ENCODE measurements at regions not wholly inside any gene's neighbourhood (a gene's known extent, or its start where the extent isn't known, plus 50 kb on each side); places are given as distances from the start of the nearest gene placed in this dataset.

- no peaks in the 10 kb centered on the region; the same call in 1 of the 2 replicates for H3K9me3 ChIP-seq (ENCODE audit: control insufficient read depth, insufficient read depth, low read length)
- DNase-seq (no peak), ATAC-seq (ENCODE audit: low read depth) (no peak)
- no peak overlapping the region for H3K4me3 ChIP-seq (ENCODE audit: insufficient read depth, low read depth, low read length)
- H3K9me1 ChIP-seq (ENCODE audit: insufficient read depth, low read length), result no peaks in the 10 kb centered on the region
- no peak overlapping the region for H4K91ac ChIP-seq (ENCODE audit: insufficient read depth, low read depth, low read length)
- no peak overlapping the region for H3K27ac ChIP-seq (ENCODE audit: insufficient read depth, low read length)
- intact Hi-C loops (cut with micrococcal nuclease), result no loop called here
- no peaks in the 10 kb centered on the region for H3K36me3 ChIP-seq (ENCODE audit: control insufficient read depth, insufficient read depth, low read length)
- H4K8ac ChIP-seq (ENCODE audit: low read depth in 2 of 2, low read length in 2 of 2), result no peak overlapping the region
- H2AFZ ChIP-seq (replicated peaks; ENCODE audit: low read length, poor library complexity), result no peak overlapping the region
- no peaks in the 10 kb centered on the region for H3K79me1 ChIP-seq (ENCODE audit: low read depth in 1 of 2, low read length in 2 of 2)
- H3K9ac ChIP-seq (ENCODE audit: low read depth, low read length), result no peak overlapping the region
- in situ Hi-C loops (cut with MboI; ENCODE audit: low sequenced_read_pairs), result no loop called here
- dilution Hi-C loops (cut with HindIII; ENCODE audit: low sequenced_read_pairs, unreplicated experiment), result no loop called here
- POLR2A ChIA-PET (ENCODE audit: unreplicated experiment), result interaction anchor here (0.6 kb wide), 1 partner anchor 332 kb away, joined by 14 read pairs; no protein-coding TSS in a partner anchor
- H4K5ac ChIP-seq (ENCODE audit: low read depth, low read length), result no peak overlapping the region
- WGBS, 2 experiments (ENCODE audit: extremely low coverage in 2 of 2, insufficient read length in 1 of 2), result 90% methylated on average over 2 of the region's 5 CpGs; no CpG with 5 or more reads in 1 of the 2 experiments
- no peaks in the 10 kb centered on the region for H4K20me1 ChIP-seq (ENCODE audit: insufficient read depth, low read length)
- no peak overlapping the region for H2BK20ac ChIP-seq (ENCODE audit: low read depth, low read length)
- peaks cover 9% of the 10 kb centered on the region; the same call in 1 of the 2 replicates for H3K27me3 ChIP-seq (ENCODE audit: control insufficient read depth, insufficient read depth, low read length)
- no peaks in the 10 kb centered on the region for H3K4me1 ChIP-seq (ENCODE audit: control insufficient read depth, insufficient read depth, low read length)
- CTCF ChIA-PET, result no interaction called here
- no peak overlapping the region for H2BK120ac ChIP-seq (ENCODE audit: low read depth, low read length)
- H3K23ac ChIP-seq (ENCODE audit: low read depth, low read length), result no peak overlapping the region
- no peak overlapping the region for H2BK5ac ChIP-seq (ENCODE audit: low read depth, low read length, poor library complexity, severe bottlenecking)
- H3K18ac ChIP-seq (ENCODE audit: low read depth, low read length), result no peak overlapping the region
- H2AK9ac ChIP-seq (replicated peaks; ENCODE audit: low read depth, low read length, poor library complexity), result no peak overlapping the region
- no peak overlapping the region for H3K4me2 ChIP-seq (ENCODE audit: low read depth, low read length)
- no TSS peak for BruUV-seq (replicated peaks)
- H2AK5ac ChIP-seq (ENCODE audit: low read depth, low read length), result no peak overlapping the region
- no peak overlapping the region for H3K56ac ChIP-seq (ENCODE audit: extremely low read depth, insufficient read depth, low read length)
- no peak overlapping the region for H3K4ac ChIP-seq (ENCODE audit: low read depth, low read length)
- no peak overlapping the region for H3K14ac ChIP-seq (replicated peaks; ENCODE audit: low read depth, low read length)
- H2BK15ac ChIP-seq (ENCODE audit: low read depth, low read length), result no peak overlapping the region
- TF ChIP-seq CHD1 (IDR thresholded peaks at IDR 0.05; ENCODE audit: low read depth, low read length) (no peak), RCOR1 (IDR thresholded peaks at IDR 0.05; ENCODE audit: insufficient replicate concordance, low read length) (no peak), POLR2A (IDR thresholded peaks at IDR 0.05; ENCODE audit: low read depth, low read length) (no peak), ELK1 (IDR thresholded peaks at IDR 0.05; ENCODE audit: borderline replicate concordance, low read depth, low read length) (no peak), MAZ (IDR thresholded peaks at IDR 0.05; ENCODE audit: borderline replicate concordance, low read depth, low read length) (no peak)
- TF ChIP-seq, protein P1, sequence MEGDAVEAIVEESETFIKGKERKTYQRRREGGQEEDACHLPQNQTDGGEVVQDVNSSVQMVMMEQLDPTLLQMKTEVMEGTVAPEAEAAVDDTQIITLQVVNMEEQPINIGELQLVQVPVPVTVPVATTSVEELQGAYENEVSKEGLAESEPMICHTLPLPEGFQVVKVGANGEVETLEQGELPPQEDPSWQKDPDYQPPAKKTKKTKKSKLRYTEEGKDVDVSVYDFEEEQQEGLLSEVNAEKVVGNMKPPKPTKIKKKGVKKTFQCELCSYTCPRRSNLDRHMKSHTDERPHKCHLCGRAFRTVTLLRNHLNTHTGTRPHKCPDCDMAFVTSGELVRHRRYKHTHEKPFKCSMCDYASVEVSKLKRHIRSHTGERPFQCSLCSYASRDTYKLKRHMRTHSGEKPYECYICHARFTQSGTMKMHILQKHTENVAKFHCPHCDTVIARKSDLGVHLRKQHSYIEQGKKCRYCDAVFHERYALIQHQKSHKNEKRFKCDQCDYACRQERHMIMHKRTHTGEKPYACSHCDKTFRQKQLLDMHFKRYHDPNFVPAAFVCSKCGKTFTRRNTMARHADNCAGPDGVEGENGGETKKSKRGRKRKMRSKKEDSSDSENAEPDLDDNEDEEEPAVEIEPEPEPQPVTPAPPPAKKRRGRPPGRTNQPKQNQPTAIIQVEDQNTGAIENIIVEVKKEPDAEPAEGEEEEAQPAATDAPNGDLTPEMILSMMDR (conservative IDR thresholded peaks at IDR 0.05; ENCODE audit: low read depth, low read length), result no peak
Measured at GRCh38 chr11:119850822-119851409, 121.9 kb upstream of the NECTIN1 start.

Data from IMR-90 (cell line).